SK-N-MC (cell line): ENCODE measurements at regions not wholly inside any gene's neighbourhood (a gene's known extent, or its start where the extent isn't known, plus 50 kb on each side); places are given as distances from the start of the nearest gene placed in this dataset.

Source experiments
- DNase-seq: peaks from one replicate; pipeline ENCODE4 v3.0.0-alpha.2; 2011; ENCODE audit warnings: low read depth, low spot score
- H3K27ac ChIP-seq: fragments of 200-600 bp; sonication (generic); 2 replicates; pipeline ENCODE4 v1.5.1; 2016; ENCODE audit warnings: mixed run types
- H3K36me3 ChIP-seq: fragments of 200-600 bp; sonication (generic); 2 replicates; pipeline ENCODE4 v1.6.1; 2017; ENCODE audit warnings: antibody characterized with exemption, low read length, mixed read lengths; ENCODE audit not compliant: insufficient read depth
- H3K4me3 ChIP-seq: fragments of 200-600 bp; sonication (generic); 2 replicates; pipeline ENCODE4 v1.5.1; 2016
- H3K9ac ChIP-seq: fragments of 200-600 bp; sonication (generic); 2 replicates; pipeline ENCODE4 v1.8.0; 2017; ENCODE audit warnings: mixed run types, mixed read lengths; ENCODE audit not compliant: insufficient read length
- H3K9me3 ChIP-seq: fragments of 200-600 bp; sonication (generic); 2 replicates; pipeline ENCODE4 v1.6.1; 2017; ENCODE audit warnings: low read depth, mild to moderate bottlenecking, antibody characterized with exemption, low read length, moderate library complexity, mixed read lengths
- EZH2 ChIP-seq: fragments of 200-600 bp; sonication (generic); IDR thresholded peaks from one replicate; pipeline ENCODE4 v1.6.1; 2017; ENCODE audit warnings: antibody characterized with exemption
- FOXP2 ChIP-seq: optimal IDR thresholded peaks from 2 replicates; pipeline ENCODE3; 2011; ENCODE audit warnings: mild to moderate bottlenecking, moderate library complexity; ENCODE audit not compliant: insufficient read depth; ENCODE audit errors: extremely low read length, control extremely low read depth
- POLR2AphosphoS5 ChIP-seq: IDR thresholded peaks from 2 replicates; pipeline ENCODE4 v1.6.1; 2012; ENCODE audit warnings: mild to moderate bottlenecking, low read depth, low read length, borderline replicate concordance

- Histone ChIP-seq H3K9ac (no peak overlapping the region), H3K36me3 (no peaks in the 10 kb centered on the region), H3K27ac (no peak overlapping the region), H3K9me3 (no peaks in the 10 kb centered on the region), H3K4me3 (no peak overlapping the region)
- TF ChIP-seq FOXP2 (no peak), EZH2 (no peak), POLR2AphosphoS5 (no peak)
- no peak for DNase-seq
Observed at GRCh38 chr6:93515736-93516135, 96.4 kb upstream of the EPHA7 start.

GRCh38 chr6:93498713-93499112, 79.4 kb upstream of the EPHA7 start:
- no peak for TF ChIP-seq POLR2AphosphoS5
- no peak for TF ChIP-seq EZH2
- no peak for TF ChIP-seq FOXP2
- no peak overlapping the region for H3K9ac ChIP-seq
- no peak overlapping the region for H3K27ac ChIP-seq
- DNase-seq = no peak
- no peaks in the 10 kb centered on the region for H3K36me3 ChIP-seq
- H3K4me3 ChIP-seq = no peak overlapping the region
- no peaks in the 10 kb centered on the region for H3K9me3 ChIP-seq

- Histone ChIP-seq H3K36me3 (no peaks in the 10 kb centered on the region), H3K9me3 (no peaks in the 10 kb centered on the region), H3K4me3 (no peak overlapping the region), H3K27ac (no peak overlapping the region), H3K9ac (no peak overlapping the region)
- no peak for DNase-seq
- no peak for TF ChIP-seq FOXP2
- no peak for TF ChIP-seq EZH2
- no peak for TF ChIP-seq POLR2AphosphoS5
Observed at GRCh38 chr6:93496548-93496947, 77.2 kb upstream of the EPHA7 start.

GRCh38 chr6:93494057-93494456, 74.7 kb upstream of the EPHA7 start:
- H3K27ac ChIP-seq = no peak overlapping the region
- H3K9ac ChIP-seq = no peak overlapping the region
- no peak for TF ChIP-seq FOXP2
- TF ChIP-seq POLR2AphosphoS5 = no peak
- no peak for TF ChIP-seq EZH2
- no peak for DNase-seq
- H3K9me3 ChIP-seq = no peaks in the 10 kb centered on the region
- H3K36me3 ChIP-seq = no peaks in the 10 kb centered on the region
- no peak overlapping the region for H3K4me3 ChIP-seq

GRCh38 chr6:93474733-93475179, 55.4 kb upstream of the EPHA7 start:
- no peak overlapping the region for H3K4me3 ChIP-seq
- no peak overlapping the region for H3K9ac ChIP-seq
- TF ChIP-seq EZH2 (no peak), FOXP2 (no peak), POLR2AphosphoS5 (no peak)
- no peak overlapping the region for H3K27ac ChIP-seq
- no peak for DNase-seq
- H3K36me3 ChIP-seq = no peaks in the 10 kb centered on the region
- H3K9me3 ChIP-seq = no peaks in the 10 kb centered on the region

GRCh38 chr6:93471281-93471680, 51.9 kb upstream of the EPHA7 start:
- no peak for TF ChIP-seq POLR2AphosphoS5
- no peak for TF ChIP-seq EZH2
- TF ChIP-seq FOXP2 = no peak
- H3K9me3 ChIP-seq = no peaks in the 10 kb centered on the region
- H3K4me3 ChIP-seq = no peak overlapping the region
- no peak for DNase-seq
- no peak overlapping the region for H3K9ac ChIP-seq
- no peaks in the 10 kb centered on the region for H3K36me3 ChIP-seq
- H3K27ac ChIP-seq = no peak overlapping the region
